ES-I3 (cell line): ENCODE measurements at regions not wholly inside any gene's neighbourhood (a gene's known extent, or its start where the extent isn't known, plus 50 kb on each side); places are given as distances from the start of the nearest gene placed in this dataset.

ENCODE experiments used
- H3K36me3 ChIP-seq: 2 replicates; pipeline ENCODE4 v1.6.1; 2013; ENCODE audit warnings: mild to moderate bottlenecking, low read length, control low read depth, moderate library complexity; ENCODE audit not compliant: insufficient read depth
- H3K4me1 ChIP-seq: 2 replicates; pipeline ENCODE4 v1.6.1; 2013; ENCODE audit warnings: mild to moderate bottlenecking, control low read depth, low read length; ENCODE audit not compliant: insufficient read depth
- H3K9ac ChIP-seq: 2 replicates; pipeline ENCODE4 v1.6.1; 2013; ENCODE audit warnings: low read depth, mild to moderate bottlenecking, low read length, moderate library complexity
- H3K9me3 ChIP-seq: 2 replicates; pipeline ENCODE4 v1.6.1; 2013; ENCODE audit warnings: mild to moderate bottlenecking, low read length, moderate library complexity; ENCODE audit not compliant: control insufficient read depth, insufficient read depth

DNA sequence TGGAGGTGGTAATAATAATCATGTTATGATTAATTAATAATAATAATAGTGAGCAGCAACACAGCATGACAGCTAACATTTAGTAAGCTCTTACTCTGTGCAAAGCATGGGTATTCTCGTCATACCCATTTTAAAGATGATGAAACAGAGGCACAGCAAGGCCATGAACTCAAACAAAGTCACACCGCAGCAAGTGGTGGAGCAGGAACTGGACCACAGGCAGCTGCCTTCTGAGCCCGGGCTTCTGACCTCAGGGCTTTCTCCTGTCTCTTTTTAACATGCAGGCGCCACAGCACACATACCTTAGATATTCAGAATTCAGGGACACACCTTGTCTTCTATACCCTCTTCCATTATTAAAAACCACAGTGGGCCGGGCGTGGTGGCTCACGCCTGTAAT, 50.7 kb upstream of the SPATA12 start:
- H3K9me3 ChIP-seq: 0 out of 2 replicates have a peak, but pooled peaks cover 3% of the 10 kb centered on the region
- H3K4me1 ChIP-seq: peaks cover 14% of the 10 kb centered on the region; the same call in 1 of the 2 replicates
- no peak overlapping the region for H3K9ac ChIP-seq
- no peaks in the 10 kb centered on the region; the same call in 1 of the 2 replicates for H3K36me3 ChIP-seq

DNA sequence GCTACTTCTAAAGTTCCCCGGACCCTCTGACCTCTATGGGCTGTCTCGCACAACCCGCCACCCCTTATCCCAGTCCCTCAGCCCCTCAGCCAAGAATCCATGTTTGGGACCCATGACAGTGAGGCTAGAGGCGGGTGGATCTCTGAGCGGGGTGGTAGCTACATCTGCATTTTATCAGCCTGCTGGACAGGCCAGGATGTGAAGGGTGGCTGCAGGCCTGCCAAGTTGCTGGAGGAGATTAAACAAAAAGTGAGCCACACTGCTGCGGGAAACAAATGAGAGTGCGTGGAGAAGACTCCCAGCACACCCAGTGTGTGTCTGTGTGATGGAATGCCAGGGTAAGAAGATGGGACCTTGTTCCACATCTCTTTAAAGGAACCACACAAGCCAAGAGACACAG, 51.1 kb upstream of the SPATA12 start:
- H3K9me3 ChIP-seq: 0 out of 2 replicates have a peak, but pooled peaks cover 3% of the 10 kb centered on the region
- no peaks in the 10 kb centered on the region; the same call in 1 of the 2 replicates for H3K36me3 ChIP-seq
- no peak overlapping the region for H3K9ac ChIP-seq
- H3K4me1 ChIP-seq: peaks cover 11% of the 10 kb centered on the region; the same call in 1 of the 2 replicates

DNA sequence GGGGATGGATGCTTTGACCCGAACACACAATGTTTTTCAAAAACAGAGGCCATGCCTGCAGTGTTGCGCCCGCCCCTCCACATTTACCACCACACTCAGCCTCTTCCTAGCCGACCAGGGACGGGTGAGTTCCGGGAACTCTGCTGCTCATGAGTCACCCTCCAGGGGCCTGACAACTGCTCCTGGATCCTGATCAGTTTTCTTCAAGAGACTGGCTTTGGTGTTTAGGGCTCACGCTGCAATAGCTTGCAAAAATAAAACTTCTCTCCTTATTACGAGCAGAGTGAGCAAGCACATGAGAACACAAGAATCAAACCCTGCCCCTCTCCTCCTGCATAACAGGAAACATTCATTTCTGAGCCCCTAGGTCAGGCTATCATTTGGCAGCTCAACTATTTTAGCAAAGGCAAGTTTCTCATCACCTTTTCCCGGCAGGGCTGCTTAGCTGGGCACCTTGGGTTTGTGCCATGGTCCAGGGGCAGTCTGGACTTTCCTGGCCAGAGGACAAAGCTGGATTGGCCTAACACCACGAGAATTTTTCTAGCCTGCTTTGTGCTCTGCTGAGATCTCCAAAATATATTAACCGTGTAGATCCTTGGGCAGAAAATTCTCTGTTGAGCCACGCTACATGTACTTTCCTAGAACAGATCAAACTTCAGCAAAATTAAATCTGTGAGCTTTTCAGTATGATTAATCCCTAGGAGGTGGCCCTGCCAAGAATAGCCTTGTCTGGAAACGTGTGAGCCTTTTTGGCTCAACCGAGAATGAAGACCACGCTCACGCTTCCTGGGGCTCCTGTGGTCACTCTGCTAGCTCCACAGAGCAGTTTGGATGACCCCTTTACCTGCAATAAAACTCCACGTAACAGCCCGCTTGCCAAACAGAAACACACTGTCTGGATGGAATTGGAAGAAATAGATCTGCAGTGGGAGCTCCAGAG, 52.7 kb upstream of the SPATA12 start:
- Histone ChIP-seq H3K9ac (no peak overlapping the region), H3K36me3 (no peaks in the 10 kb centered on the region; the same call in 1 of the 2 replicates), H3K9me3 (0 out of 2 replicates have a peak, but pooled peaks cover 3% of the 10 kb centered on the region), H3K4me1 (peaks cover 11% of the 10 kb centered on the region; the same call in 1 of the 2 replicates)

DNA sequence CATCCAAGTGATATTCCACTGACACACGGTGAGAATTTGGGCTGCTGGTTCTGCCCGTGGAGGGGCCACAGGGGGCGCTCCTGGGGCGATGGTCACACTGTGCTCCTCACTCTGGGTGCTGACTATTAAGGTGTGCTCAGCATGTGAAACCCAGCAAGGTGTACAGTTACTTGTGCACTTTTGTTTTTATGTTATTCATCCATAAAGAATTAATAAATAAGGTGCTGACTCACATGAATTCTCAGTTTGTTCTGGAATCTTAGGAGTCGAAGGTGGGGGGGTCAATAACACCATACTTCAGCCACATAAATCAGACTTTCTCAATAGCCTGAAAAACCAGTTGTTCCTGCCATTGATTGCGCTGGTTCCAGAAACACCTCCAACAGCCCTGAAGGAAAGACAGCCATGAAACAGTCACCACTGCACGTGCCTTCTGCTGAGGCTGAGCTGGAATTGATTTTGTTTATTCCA, 53.5 kb upstream of the SPATA12 start:
- no peaks in the 10 kb centered on the region for H3K36me3 ChIP-seq
- H3K4me1 ChIP-seq: peaks cover 11% of the 10 kb centered on the region; the same call in 1 of the 2 replicates
- no peak overlapping the region for H3K9ac ChIP-seq
- no peaks in the 10 kb centered on the region for H3K9me3 ChIP-seq

DNA sequence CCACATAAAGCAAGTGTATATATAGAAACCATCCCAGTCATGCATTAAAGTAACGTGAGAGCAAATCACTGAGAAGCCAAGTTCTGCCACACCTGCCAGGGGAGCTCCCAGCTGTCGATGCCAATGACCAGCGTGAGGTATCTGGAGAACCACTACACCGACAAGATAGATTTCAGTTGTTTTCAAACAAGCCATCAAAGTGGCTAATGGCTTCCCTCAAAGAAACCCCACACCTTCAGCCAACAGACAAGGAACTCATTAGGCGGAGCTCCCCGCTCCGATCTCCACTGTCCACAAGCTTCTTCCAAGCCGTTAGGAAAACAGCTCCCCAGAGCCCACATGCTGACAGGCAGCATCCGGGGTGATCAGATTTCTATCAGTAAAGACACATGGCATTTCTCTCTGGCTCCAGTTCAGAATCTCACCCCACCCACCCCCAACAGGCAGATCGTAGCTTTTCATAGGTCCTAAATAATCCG, 54.2 kb upstream of the SPATA12 start:
- Histone ChIP-seq H3K4me1 (peaks cover 11% of the 10 kb centered on the region; the same call in 1 of the 2 replicates), H3K9me3 (no peaks in the 10 kb centered on the region), H3K9ac (no peak overlapping the region), H3K36me3 (no peaks in the 10 kb centered on the region)

DNA sequence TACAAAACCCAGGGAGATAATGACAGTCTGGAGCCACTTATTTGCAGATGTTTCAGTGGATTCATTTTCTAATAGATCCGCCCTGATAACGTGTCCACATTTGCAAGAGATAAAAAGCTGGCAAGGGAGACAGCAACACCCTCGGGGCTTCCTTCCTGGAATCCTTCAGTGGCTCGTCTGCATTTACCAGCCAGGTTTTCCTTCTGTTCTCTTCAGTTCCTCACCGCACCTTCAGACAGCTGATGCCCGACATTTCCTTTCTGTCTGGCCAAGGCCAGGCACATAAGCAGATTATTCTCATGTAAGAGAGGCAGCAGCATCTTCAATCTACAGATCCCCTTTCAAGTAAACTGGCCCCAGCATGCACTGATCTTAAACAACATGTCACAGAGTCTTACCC, 56.2 kb upstream of the SPATA12 start:
- Histone ChIP-seq H3K4me1 (peaks cover 11% of the 10 kb centered on the region; the same call in 1 of the 2 replicates), H3K36me3 (no peaks in the 10 kb centered on the region), H3K9me3 (no peaks in the 10 kb centered on the region), H3K9ac (no peak overlapping the region)

DNA sequence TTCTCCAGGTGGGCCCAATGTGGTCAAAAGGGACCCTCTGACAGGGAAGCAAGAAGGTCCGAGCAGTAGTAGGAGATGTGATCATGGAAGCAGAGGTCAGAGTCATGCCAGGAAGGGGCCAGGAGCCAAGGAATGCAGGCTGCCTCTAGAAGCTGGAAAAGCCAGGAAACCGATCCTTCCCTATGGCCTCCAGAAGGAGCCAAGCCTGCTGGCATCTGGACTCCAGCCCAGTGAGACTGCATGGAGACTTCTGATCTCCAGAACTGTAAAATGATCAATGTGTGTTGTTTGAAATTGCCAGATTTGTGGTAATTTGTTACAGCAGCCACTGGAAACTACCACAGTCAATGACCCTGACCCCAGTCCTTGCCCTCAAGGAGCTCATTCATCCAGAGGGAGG, 56.8 kb upstream of the SPATA12 start:
- peaks cover 11% of the 10 kb centered on the region; the same call in 1 of the 2 replicates for H3K4me1 ChIP-seq
- no peaks in the 10 kb centered on the region for H3K9me3 ChIP-seq
- no peaks in the 10 kb centered on the region for H3K36me3 ChIP-seq
- no peak overlapping the region for H3K9ac ChIP-seq

DNA sequence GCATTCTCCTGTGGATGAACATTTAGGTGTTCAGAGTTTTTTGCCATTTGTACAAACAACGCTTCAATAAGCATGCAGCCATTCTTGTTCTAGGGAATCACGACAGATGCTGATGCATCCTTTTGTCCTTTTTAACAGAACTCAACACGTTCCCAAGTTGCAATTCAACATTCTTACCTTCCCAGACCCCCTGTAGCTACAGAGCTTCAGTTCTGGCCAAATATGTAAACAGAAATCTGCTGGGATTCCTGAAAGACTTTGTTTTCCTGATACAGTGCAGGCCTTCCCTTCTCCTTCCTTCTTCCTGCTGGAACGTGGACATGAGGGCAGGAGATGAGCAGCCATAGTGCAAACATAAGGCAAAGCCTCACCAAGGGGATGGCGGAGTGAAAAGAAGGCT, 59.1 kb upstream of the SPATA12 start:
- H3K4me1 ChIP-seq: no peaks in the 10 kb centered on the region
- H3K9ac ChIP-seq: no peak overlapping the region
- no peaks in the 10 kb centered on the region for H3K36me3 ChIP-seq
- no peaks in the 10 kb centered on the region for H3K9me3 ChIP-seq

DNA sequence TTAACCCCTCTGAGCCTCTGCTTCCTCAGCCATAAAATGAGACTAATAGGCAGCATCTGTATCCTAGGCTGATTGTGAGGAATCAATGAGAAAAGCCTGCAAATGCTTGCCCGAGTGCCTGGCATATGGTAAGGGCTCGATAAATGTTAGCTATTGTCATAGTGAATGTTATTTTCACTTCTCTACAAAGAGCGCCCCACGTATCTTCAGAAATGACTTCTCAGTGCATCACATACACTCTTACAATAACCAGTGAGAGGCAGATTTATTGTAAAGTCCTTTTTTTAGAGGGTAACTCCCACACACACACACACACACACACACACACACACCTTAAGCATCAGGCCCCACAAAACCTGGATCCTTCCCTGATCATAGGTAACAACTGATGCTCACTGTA, 60.5 kb upstream of the SPATA12 start:
- no peaks in the 10 kb centered on the region for H3K9me3 ChIP-seq

DNA sequence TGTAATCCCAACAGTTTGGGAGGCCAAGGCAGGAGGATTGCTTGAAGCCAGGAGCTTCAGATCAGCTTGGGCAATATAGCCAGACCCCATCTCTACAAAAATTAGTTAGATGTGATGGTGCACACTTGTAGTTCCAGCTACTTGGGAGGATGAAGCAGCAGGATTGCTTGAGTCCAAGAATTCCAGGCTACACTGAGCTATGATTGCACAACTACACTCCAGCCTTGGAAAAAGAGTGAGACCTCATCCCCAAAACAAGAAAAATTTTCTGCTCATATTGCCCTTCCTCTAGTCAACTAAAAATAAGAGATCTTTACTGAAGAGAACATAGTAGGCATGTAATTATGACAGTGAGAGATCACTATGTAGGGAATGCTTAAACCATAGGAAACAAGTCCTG, 60.9 kb upstream of the SPATA12 start:
- Histone ChIP-seq H3K36me3 (no peaks in the 10 kb centered on the region), H3K9me3 (no peaks in the 10 kb centered on the region), H3K9ac (no peak overlapping the region), H3K4me1 (no peaks in the 10 kb centered on the region)

More for the DNA sequence above, 60.5 kb upstream of the SPATA12 start:
- Histone ChIP-seq H3K36me3 (no peaks in the 10 kb centered on the region), H3K9ac (no peak overlapping the region), H3K4me1 (no peaks in the 10 kb centered on the region)

DNA sequence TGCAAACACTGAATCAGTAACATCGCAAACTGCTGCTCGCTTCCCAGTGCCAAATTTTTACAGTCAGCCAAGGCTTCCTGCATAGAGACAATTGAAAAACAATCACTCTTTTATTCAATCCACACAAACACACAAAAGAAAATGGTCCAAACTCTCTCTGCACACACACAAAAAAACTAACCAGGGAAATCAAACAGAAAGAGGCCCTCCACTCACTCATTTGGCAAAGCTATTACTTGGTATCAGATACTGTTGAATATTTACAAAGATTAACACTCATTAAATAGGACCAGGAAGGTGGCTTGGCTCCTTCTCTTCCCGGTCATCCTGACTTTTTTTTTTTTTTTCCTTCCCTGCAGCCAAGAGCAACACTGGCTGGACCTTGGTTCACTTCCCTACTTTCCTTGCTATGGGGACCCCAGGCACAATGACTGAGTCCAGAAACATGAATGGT, 62.4 kb upstream of the SPATA12 start:
- no peak overlapping the region for H3K9ac ChIP-seq
- no peaks in the 10 kb centered on the region for H3K9me3 ChIP-seq
- no peaks in the 10 kb centered on the region for H3K36me3 ChIP-seq
- H3K4me1 ChIP-seq: no peaks in the 10 kb centered on the region

DNA sequence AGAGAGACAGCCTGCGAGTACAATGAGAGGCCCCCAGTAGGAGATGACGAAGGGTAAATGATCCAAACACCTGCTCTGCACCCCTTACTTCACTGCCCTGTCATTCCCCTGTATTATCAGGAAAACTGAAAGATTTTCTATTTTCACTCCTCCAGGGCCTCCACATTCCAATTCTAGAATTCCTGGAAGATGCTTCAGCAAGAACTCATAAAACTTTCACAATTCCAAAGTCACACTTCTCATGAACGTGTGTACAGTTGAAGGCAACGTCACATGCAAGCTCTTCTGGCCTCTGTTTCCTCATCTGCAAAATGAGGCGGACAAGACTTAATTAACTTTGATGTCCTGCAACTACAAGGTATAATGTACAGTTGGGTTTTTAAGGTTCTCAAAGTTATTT, 62.8 kb upstream of the SPATA12 start:
- no peaks in the 10 kb centered on the region for H3K36me3 ChIP-seq
- H3K4me1 ChIP-seq: no peaks in the 10 kb centered on the region
- no peaks in the 10 kb centered on the region for H3K9me3 ChIP-seq
- H3K9ac ChIP-seq: no peak overlapping the region

DNA sequence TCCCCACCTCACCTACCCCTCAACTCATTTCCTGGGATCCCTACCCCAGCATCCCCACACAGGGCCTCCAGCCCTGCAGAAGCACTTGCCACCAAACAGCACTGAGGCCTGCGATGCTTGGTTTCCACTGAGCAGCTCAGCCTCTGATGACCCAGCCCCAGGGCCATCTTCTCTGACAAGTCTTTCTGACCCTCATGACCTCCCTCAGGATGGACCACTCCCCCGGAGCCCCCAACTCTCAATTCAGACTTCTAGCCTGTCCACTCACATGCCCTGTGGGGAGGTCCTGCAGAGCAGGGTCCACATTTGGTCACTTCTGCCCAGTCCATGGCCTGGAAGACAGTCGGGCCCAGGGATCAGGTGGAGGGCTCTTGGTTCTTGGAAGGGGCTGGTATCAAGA, 63.4 kb upstream of the SPATA12 start:
- no peaks in the 10 kb centered on the region for H3K9me3 ChIP-seq
- no peaks in the 10 kb centered on the region for H3K4me1 ChIP-seq
- H3K9ac ChIP-seq: no peak overlapping the region
- H3K36me3 ChIP-seq: no peaks in the 10 kb centered on the region

DNA sequence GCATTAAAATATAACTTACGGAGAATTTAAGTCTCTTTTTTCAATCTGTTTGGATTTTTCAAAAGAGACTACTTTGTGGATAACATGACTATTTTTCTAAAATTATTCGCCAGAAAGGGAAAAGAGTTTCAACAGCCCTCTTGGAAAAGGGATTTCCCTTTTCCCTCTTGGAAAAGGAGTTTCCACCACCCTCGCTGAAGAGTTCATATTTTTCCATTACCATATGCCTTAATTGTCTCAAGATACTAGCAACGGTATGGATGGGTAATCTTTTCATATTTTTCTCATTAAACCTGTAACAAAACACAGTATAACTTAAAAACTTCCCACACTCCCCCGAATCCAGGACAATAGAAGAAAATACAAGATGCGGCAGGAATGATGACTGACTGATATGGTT, 66.1 kb upstream of the SPATA12 start:
- Histone ChIP-seq H3K36me3 (no peaks in the 10 kb centered on the region), H3K9me3 (no peaks in the 10 kb centered on the region), H3K9ac (no peak overlapping the region), H3K4me1 (no peaks in the 10 kb centered on the region)

DNA sequence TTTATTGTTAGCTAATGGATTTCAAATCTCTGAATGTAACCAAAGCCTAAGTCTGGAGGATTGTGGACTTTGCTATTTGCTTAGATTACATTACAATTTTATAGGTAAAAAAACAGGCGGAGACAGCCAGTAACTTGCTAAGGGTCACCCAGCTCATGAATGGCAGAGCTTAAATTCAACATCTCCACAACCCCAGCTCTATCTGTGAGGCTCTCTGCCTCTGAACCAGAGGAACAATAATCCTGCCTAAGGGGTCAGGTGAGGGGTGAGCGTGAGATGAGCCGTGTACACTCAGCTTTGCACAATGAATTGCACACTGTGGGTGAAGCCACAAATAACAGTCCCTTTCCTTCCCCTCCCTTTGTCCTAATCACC, 69.8 kb upstream of the SPATA12 start:
- Histone ChIP-seq H3K4me1 (peaks cover 6% of the 10 kb centered on the region; the same call in 1 of the 2 replicates), H3K36me3 (no peaks in the 10 kb centered on the region)

More for the DNA sequence above, 69.8 kb upstream of the SPATA12 start:
- Histone ChIP-seq H3K9me3 (no peaks in the 10 kb centered on the region), H3K9ac (no peak overlapping the region)
